GM23338 (cell line): ENCODE measurements at regions not wholly inside any gene's neighbourhood (a gene's known extent, or its start where the extent isn't known, plus 50 kb on each side); places are given as distances from the start of the nearest gene placed in this dataset.

Source experiments
- ATAC-seq: fragments of 200-7000 bp; cut with Tn5 transposase; 3 replicates; pipeline ENCODE4 v1.9.1; 2020
- DNase-seq: peaks from one replicate; pipeline ENCODE4 v3.0.0-alpha.2; 2015; ENCODE audit warnings: low spot score
- H2AFZ ChIP-seq: fragments of 200-600 bp; sonication (generic); 2 replicates; pipeline ENCODE4 v1.8.0; 2016; ENCODE audit warnings: antibody characterized with exemption, mild to moderate bottlenecking, moderate library complexity
- H3F3A ChIP-seq: fragments of 200-600 bp; sonication (generic); replicated peaks from 2 replicates; pipeline ENCODE4 v1.8.0; 2017; ENCODE audit warnings: antibody characterized with exemption, mixed run types, low read depth
- H3K27ac ChIP-seq: fragments of 200-600 bp; sonication (generic); 2 replicates; pipeline ENCODE4 v1.6.1; 2016; ENCODE audit warnings: low read depth
- H3K27me3 ChIP-seq: fragments of 200-600 bp; sonication (generic); 2 replicates; pipeline ENCODE4 v1.8.0; 2016; ENCODE audit warnings: mild to moderate bottlenecking, mixed run types, moderate library complexity; ENCODE audit not compliant: insufficient read depth
- H3K36me3 ChIP-seq: fragments of 200-600 bp; sonication (generic); 2 replicates; pipeline ENCODE4 v1.8.0; 2016; ENCODE audit warnings: mild to moderate bottlenecking; ENCODE audit not compliant: insufficient read depth
- H3K4me1 ChIP-seq: fragments of 200-600 bp; sonication (generic); 2 replicates; pipeline ENCODE4 v1.8.0; 2016; ENCODE audit warnings: mild to moderate bottlenecking, moderate library complexity; ENCODE audit not compliant: insufficient read depth
- H3K4me2 ChIP-seq: fragments of 200-600 bp; sonication (generic); 2 replicates; pipeline ENCODE4 v1.7.1; 2017; ENCODE audit warnings: mixed run types
- H3K4me3 ChIP-seq: fragments of 200-600 bp; sonication (generic); 2 replicates; pipeline ENCODE4 v1.6.1; 2016; ENCODE audit warnings: mixed run types
- H3K79me2 ChIP-seq: fragments of 200-600 bp; sonication (generic); replicated peaks from 2 replicates; pipeline ENCODE4 v1.8.0; 2017; ENCODE audit warnings: mild to moderate bottlenecking; ENCODE audit not compliant: insufficient read depth
- H3K9me2 ChIP-seq: fragments of 200-600 bp; sonication (generic); 2 replicates; pipeline ENCODE4 v1.8.0; 2017; ENCODE audit not compliant: insufficient read depth
- H4K20me1 ChIP-seq: fragments of 200-600 bp; sonication (generic); replicated peaks from 2 replicates; pipeline ENCODE4 v1.8.0; 2017; ENCODE audit warnings: mild to moderate bottlenecking; ENCODE audit not compliant: insufficient read depth
- H3K27ac Mint-ChIP-seq: 2 replicates; pipeline ENCODE4 v1.8.0; 2020; ENCODE audit warnings: inconsistent platforms, mild to moderate bottlenecking, moderate library complexity, mixed read lengths
- H3K27me3 Mint-ChIP-seq: 3 replicates; pipeline ENCODE4 v1.8.0; 2022; ENCODE audit warnings: low read depth, mild to moderate bottlenecking, moderate library complexity, mixed read lengths, inconsistent platforms; ENCODE audit not compliant: insufficient read depth, poor library complexity
- H3K36me3 Mint-ChIP-seq: 3 replicates; pipeline ENCODE4 v1.8.0; 2021; ENCODE audit warnings: low read depth, mild to moderate bottlenecking, inconsistent platforms, moderate library complexity, mixed read lengths
- H3K4me1 Mint-ChIP-seq: 3 replicates; pipeline ENCODE4 v1.8.0; 2020; ENCODE audit warnings: mild to moderate bottlenecking, inconsistent platforms, mixed read lengths
- H3K4me3 Mint-ChIP-seq: 3 replicates; pipeline ENCODE4 v1.8.0; 2021; ENCODE audit warnings: moderate library complexity, mild to moderate bottlenecking, inconsistent platforms, mixed read lengths
- H3K9me3 Mint-ChIP-seq: 3 replicates; pipeline ENCODE4 v1.8.0; 2020; ENCODE audit warnings: moderate library complexity, mild to moderate bottlenecking, inconsistent platforms, mixed read lengths
- CREB1 ChIP-seq: fragments of 250-450 bp; sonication (Bioruptor Pico); IDR thresholded peaks from 2 replicates; pipeline ENCODE4 v1.5.0; 2020; ENCODE audit warnings: low read depth, mild to moderate bottlenecking, moderate library complexity
- CTCF ChIP-seq, 2 experiments: fragments of 200-600 bp in 1 of 2; sonication (generic) in 1 of 2; conservative IDR thresholded peaks; 2 replicates each; pipeline versions ENCODE4 v1.5.1 to v1.6.1; 2016 to 2017; ENCODE audit warnings: antibody characterized with exemption in 2 of 2, low read depth in 2 of 2, mild to moderate bottlenecking in 2 of 2, moderate library complexity in 1 of 2
- EZH2phosphoT487 ChIP-seq: fragments of 200-600 bp; sonication (generic); IDR thresholded peaks from one replicate; pipeline ENCODE4 v1.8.1; 2018; ENCODE audit warnings: antibody characterized with exemption; ENCODE audit not compliant: unreplicated experiment
- JUNB ChIP-seq: IDR thresholded peaks from one replicate; pipeline ENCODE4 v1.6.1; 2016; ENCODE audit warnings: antibody characterized with exemption; ENCODE audit not compliant: unreplicated experiment
- NANOG ChIP-seq: IDR thresholded peaks from 2 replicates; pipeline ENCODE4 v1.6.1; 2016; ENCODE audit warnings: antibody characterized with exemption, borderline replicate concordance
- POLR2AphosphoS5 ChIP-seq: IDR thresholded peaks from 2 replicates; pipeline ENCODE4 v1.6.1; 2016; ENCODE audit warnings: antibody characterized with exemption, low read depth
- STAT1 ChIP-seq: IDR thresholded peaks from one replicate; pipeline ENCODE4 v1.6.1; 2016; ENCODE audit warnings: antibody characterized with exemption; ENCODE audit not compliant: unreplicated experiment
- ZNF331 ChIP-seq: fragments of 250-450 bp; sonication (Bioruptor Pico); IDR thresholded peaks from 2 replicates; pipeline ENCODE4 v1.5.0; 2020; ENCODE audit warnings: low read depth, mild to moderate bottlenecking, moderate library complexity
- ZNF462 ChIP-seq: fragments of 250-450 bp; sonication (Bioruptor Pico); IDR thresholded peaks from 2 replicates; pipeline ENCODE4 v1.5.0; 2020; ENCODE audit warnings: mild to moderate bottlenecking, moderate library complexity
- TF ChIP-seq, protein P1 (sequence below): IDR thresholded peaks from one replicate; pipeline ENCODE4 v1.6.1; 2018; ENCODE audit warnings: antibody characterized with exemption; ENCODE audit not compliant: unreplicated experiment

- no peak for TF ChIP-seq ZNF462
- no peak for TF ChIP-seq NANOG
- no peak for TF ChIP-seq JUNB
- no peak for TF ChIP-seq CREB1 (CRISPR knock-in tag)
- no peak for TF ChIP-seq POLR2AphosphoS5
- TF ChIP-seq EZH2phosphoT487: no peak
- TF ChIP-seq, protein P1, sequence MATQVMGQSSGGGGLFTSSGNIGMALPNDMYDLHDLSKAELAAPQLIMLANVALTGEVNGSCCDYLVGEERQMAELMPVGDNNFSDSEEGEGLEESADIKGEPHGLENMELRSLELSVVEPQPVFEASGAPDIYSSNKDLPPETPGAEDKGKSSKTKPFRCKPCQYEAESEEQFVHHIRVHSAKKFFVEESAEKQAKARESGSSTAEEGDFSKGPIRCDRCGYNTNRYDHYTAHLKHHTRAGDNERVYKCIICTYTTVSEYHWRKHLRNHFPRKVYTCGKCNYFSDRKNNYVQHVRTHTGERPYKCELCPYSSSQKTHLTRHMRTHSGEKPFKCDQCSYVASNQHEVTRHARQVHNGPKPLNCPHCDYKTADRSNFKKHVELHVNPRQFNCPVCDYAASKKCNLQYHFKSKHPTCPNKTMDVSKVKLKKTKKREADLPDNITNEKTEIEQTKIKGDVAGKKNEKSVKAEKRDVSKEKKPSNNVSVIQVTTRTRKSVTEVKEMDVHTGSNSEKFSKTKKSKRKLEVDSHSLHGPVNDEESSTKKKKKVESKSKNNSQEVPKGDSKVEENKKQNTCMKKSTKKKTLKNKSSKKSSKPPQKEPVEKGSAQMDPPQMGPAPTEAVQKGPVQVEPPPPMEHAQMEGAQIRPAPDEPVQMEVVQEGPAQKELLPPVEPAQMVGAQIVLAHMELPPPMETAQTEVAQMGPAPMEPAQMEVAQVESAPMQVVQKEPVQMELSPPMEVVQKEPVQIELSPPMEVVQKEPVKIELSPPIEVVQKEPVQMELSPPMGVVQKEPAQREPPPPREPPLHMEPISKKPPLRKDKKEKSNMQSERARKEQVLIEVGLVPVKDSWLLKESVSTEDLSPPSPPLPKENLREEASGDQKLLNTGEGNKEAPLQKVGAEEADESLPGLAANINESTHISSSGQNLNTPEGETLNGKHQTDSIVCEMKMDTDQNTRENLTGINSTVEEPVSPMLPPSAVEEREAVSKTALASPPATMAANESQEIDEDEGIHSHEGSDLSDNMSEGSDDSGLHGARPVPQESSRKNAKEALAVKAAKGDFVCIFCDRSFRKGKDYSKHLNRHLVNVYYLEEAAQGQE: no peak
Measured at GRCh38 chr4:173909294-173909693, 374.2 kb downstream of the FBXO8 start (continued).

DNA sequence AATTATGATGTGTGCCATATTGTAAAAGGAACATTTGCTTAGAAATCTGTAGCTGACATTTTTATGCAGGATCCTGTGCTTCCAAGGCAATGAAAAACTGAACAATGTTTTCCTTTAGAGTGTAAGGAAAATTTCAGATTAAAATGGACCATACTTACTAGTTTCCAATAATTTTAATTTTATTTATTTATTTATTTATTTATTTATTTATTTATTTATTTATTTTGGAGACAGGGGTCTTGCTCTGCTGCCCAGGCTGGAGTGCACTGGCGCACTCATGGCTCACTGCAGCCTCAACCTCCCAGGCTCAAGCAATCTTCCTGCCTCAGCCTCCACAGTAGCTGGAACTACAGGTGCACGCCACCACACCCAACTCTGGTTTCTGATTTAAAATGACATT is 369.8 kb upstream of the HAND2 start:
- H3K27me3 Mint-ChIP-seq: no peaks in the 10 kb centered on the region
- Histone ChIP-seq H3K79me2 (no peaks in the 10 kb centered on the region), H3F3A (no peaks in the 10 kb centered on the region), H3K36me3 (no peaks in the 10 kb centered on the region), H3K4me1 (no peaks in the 10 kb centered on the region), H3K4me3 (no peak overlapping the region), H3K27ac (no peak overlapping the region), H3K9me2 (no peaks in the 10 kb centered on the region), H2AFZ (no peak overlapping the region), H3K4me2 (no peak overlapping the region), H4K20me1 (no peaks in the 10 kb centered on the region), H3K27me3 (no peaks in the 10 kb centered on the region)
- no peaks in the 10 kb centered on the region for H3K4me1 Mint-ChIP-seq
- DNase-seq (no peak), ATAC-seq (no peak)
- no peak overlapping the region for H3K27ac Mint-ChIP-seq
- no peak overlapping the region for H3K4me3 Mint-ChIP-seq
- no peaks in the 10 kb centered on the region for H3K9me3 Mint-ChIP-seq
- no peaks in the 10 kb centered on the region for H3K36me3 Mint-ChIP-seq
- TF ChIP-seq NANOG (no peak), EZH2phosphoT487 (no peak), JUNB (no peak), STAT1 (no peak), ZNF331 (CRISPR knock-in tag) (no peak), CREB1 (CRISPR knock-in tag) (no peak), CTCF (conservative IDR thresholded peaks at IDR 0.05; ENCODE audit: low read depth in 2 of 2) (no peak)
- TF ChIP-seq, protein P1: no peak
